GM21576 (cell line): ENCODE measurements at regions not wholly inside any gene's neighbourhood (a gene's known extent, or its start where the extent isn't known, plus 50 kb on each side); places are given as distances from the start of the nearest gene placed in this dataset.
"Not testable (repeated sequence)": the region's sequence is repeated elsewhere in the genome, so short reads cannot be mapped to it uniquely, and the experiment has no call there.

Experiments
- ATAC-seq: cut with Tn5 transposase; IDR thresholded peaks from one replicate; pipeline ENCODE4 v1.9.1; 2021; ENCODE audit warnings: mild to moderate bottlenecking, moderate library complexity; ENCODE audit not compliant: unreplicated experiment

GRCh38 chr4:49226216-49226866 lies 240.3 kb downstream of the CWH43 start:
- not testable (repeated sequence) for ATAC-seq

GRCh38 chr4:49227941-49228340 lies 241.9 kb downstream of the CWH43 start:
- not testable (repeated sequence) for ATAC-seq

GRCh38 chr4:49229243-49229642 lies 243.2 kb downstream of the CWH43 start:
- not testable (repeated sequence) for ATAC-seq

- not testable (repeated sequence) for ATAC-seq
These were observed 243.6 kb downstream of the CWH43 start for GRCh38 chr4:49229713-49230112.

- not testable (repeated sequence) for ATAC-seq
These were observed 247.3 kb downstream of the CWH43 start for GRCh38 chr4:49233346-49233745.

GRCh38 chr4:49233749-49234148 lies 247.7 kb downstream of the CWH43 start:
- not testable (repeated sequence) for ATAC-seq

GRCh38 chr4:49234382-49234781 lies 248.3 kb downstream of the CWH43 start:
- not testable (repeated sequence) for ATAC-seq

- ATAC-seq: not testable (repeated sequence)
These were observed 249.5 kb downstream of the CWH43 start for GRCh38 chr4:49235413-49236160.

- not testable (repeated sequence) for ATAC-seq
These were observed 250.4 kb downstream of the CWH43 start for GRCh38 chr4:49236474-49236873.

GRCh38 chr4:49241295-49241694 lies 255.2 kb downstream of the CWH43 start:
- not testable (repeated sequence) for ATAC-seq

GRCh38 chr4:49262786-49263185 lies 276.7 kb downstream of the CWH43 start:
- ATAC-seq: not testable (repeated sequence)

- not testable (repeated sequence) for ATAC-seq
These were observed 284.4 kb downstream of the CWH43 start for GRCh38 chr4:49270435-49270834.

- ATAC-seq: not testable (repeated sequence)
These were observed 284.8 kb downstream of the CWH43 start for GRCh38 chr4:49270912-49271311.

- ATAC-seq: not testable (repeated sequence)
These were observed 299.8 kb downstream of the CWH43 start for GRCh38 chr4:49285905-49286304.

- not testable (repeated sequence) for ATAC-seq
These were observed 301.1 kb downstream of the CWH43 start for GRCh38 chr4:49286926-49287745.

- ATAC-seq: not testable (repeated sequence)
These were observed 301.8 kb downstream of the CWH43 start for GRCh38 chr4:49287893-49288292.

GRCh38 chr4:49288796-49289195 lies 302.7 kb downstream of the CWH43 start:
- not testable (repeated sequence) for ATAC-seq

- ATAC-seq: not testable (repeated sequence)
These were observed 328.7 kb downstream of the CWH43 start for GRCh38 chr4:49314815-49315214.

GRCh38 chr4:49320725-49321410 lies 334.8 kb downstream of the CWH43 start:
- not testable (repeated sequence) for ATAC-seq

GRCh38 chr4:49321511-49322300 lies 335.6 kb downstream of the CWH43 start:
- ATAC-seq: not testable (repeated sequence)
